Adrenal gland (tissue), 5 donors: ENCODE measurements at regions not wholly inside any gene's neighbourhood (a gene's known extent, or its start where the extent isn't known, plus 50 kb on each side); places are given as distances from the start of the nearest gene placed in this dataset.

ENCODE experiments used
- CTCF ChIP-seq, 6 experiments: fragments of 450-650 bp in 4 of 6; fragments of 200-600 bp in 2 of 6; sonication (generic) in 1 of 6; IDR thresholded peaks; 1 replicate in 5 of 6; 2 replicates in 1 of 6; pipeline versions ENCODE4 v1.5.1 to v1.8.0; 2016 to 2021; ENCODE audit warnings: antibody characterized with exemption in 6 of 6, mild to moderate bottlenecking in 2 of 6, moderate library complexity in 1 of 6
- POLR2A ChIP-seq, 2 donors: fragments of 450-650 bp; IDR thresholded peaks; one replicate each; pipeline ENCODE4 v1.6.1; 2017; ENCODE audit warnings: antibody characterized with exemption in 2 of 2, mild to moderate bottlenecking in 2 of 2, moderate library complexity in 1 of 2
- donor health status: DM: no; HTN: no; CAD: no.

DNA sequence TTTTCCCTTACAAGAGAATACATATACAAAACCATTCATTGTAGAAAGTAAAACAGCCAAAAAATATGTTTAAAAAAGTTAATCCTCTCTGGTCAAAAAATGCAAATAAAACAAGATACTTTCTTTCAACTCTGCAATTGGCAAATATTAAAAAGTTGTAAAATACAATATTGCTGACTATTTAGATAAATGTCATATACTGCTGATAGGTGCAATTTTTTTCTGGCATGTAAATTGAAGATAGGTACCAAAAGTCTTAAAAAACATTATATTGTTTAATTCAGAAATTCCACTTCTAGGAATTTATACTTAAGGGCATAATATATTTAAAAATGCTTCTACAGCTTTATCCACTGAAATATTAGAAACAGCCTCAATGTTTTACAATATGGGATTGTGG lies 66.4 kb upstream of the TLL1 start:
- no peak for TF ChIP-seq CTCF (IDR thresholded peaks at IDR 0.05)
- no peak for TF ChIP-seq POLR2A (IDR thresholded peaks at IDR 0.05)
